Right lobe of liver (tissue), 4 donors: ENCODE measurements at regions not wholly inside any gene's neighbourhood (a gene's known extent, or its start where the extent isn't known, plus 50 kb on each side); places are given as distances from the start of the nearest gene placed in this dataset.

ENCODE experiments used
- CTCF ChIP-seq, 4 donors: fragments of 200-600 bp in 3 of 4; fragments of 450-650 bp in 1 of 4; IDR thresholded peaks; one replicate each; pipeline versions ENCODE4 v1.5.1 to v1.8.0; 2016 to 2022; ENCODE audit warnings: antibody characterized with exemption in 4 of 4, mild to moderate bottlenecking in 2 of 4
- POLR2A ChIP-seq: fragments of 450-650 bp; IDR thresholded peaks from one replicate; pipeline ENCODE4 v1.6.1; 2017; ENCODE audit warnings: antibody characterized with exemption, mild to moderate bottlenecking
- donor health status: DM: no; HTN: no; CAD: no.
- donor health status: DM: no; HTN: no; CAD: no.
- donor health status: DM: no; HTN: yes; CAD: no.

GRCh38 chr12:90028635-90029051, 320.0 kb upstream of the ATP2B1 start:
- no peak for TF ChIP-seq CTCF (IDR thresholded peaks at IDR 0.05)
- TF ChIP-seq POLR2A: no peak
